CD14-positive monocyte (primary cell): ENCODE measurements at regions not wholly inside any gene's neighbourhood (a gene's known extent, or its start where the extent isn't known, plus 50 kb on each side); places are given as distances from the start of the nearest gene placed in this dataset.

ENCODE experiments used
- DNase-seq, 3 donors: peaks; one replicate each; pipeline ENCODE4 v3.0.0-alpha.2; 2011 to 2022
- H2AFZ ChIP-seq: 2 replicates; pipeline ENCODE4 v1.6.0; 2012; ENCODE audit warnings: mild to moderate bottlenecking, low read depth, low read length, inconsistent platforms; ENCODE audit not compliant: insufficient read depth, poor library complexity, severe bottlenecking
- H3K27ac ChIP-seq, 2 donors: 1 replicate in 1 of 2; 2 replicates in 1 of 2; pipeline ENCODE4 v1.5.1; 2012 to 2013; ENCODE audit warnings: low read length in 2 of 2, control low read depth in 1 of 2, inconsistent platforms in 1 of 2, low read depth in 1 of 2, mild to moderate bottlenecking in 1 of 2
- H3K27me3 ChIP-seq, 2 donors: one replicate each; pipeline versions ENCODE4 v1.6.0 to v1.6.1; 2011 to 2013; ENCODE audit warnings: low read length in 2 of 2; ENCODE audit not compliant: control insufficient read depth in 2 of 2, insufficient read depth in 2 of 2
- H3K36me3 ChIP-seq, 2 donors: replicated peaks in 1 of 2; 1 replicate in 1 of 2; 2 replicates in 1 of 2; pipeline versions ENCODE4 v1.5.1 to v1.6.1; 2012 to 2013; ENCODE audit warnings: low read length in 2 of 2, control low read depth in 1 of 2, inconsistent platforms in 1 of 2, mild to moderate bottlenecking in 1 of 2; ENCODE audit not compliant: insufficient read depth in 2 of 2, control insufficient read depth in 1 of 2
- H3K4me1 ChIP-seq, 2 donors: 1 replicate in 1 of 2; 2 replicates in 1 of 2; pipeline versions ENCODE4 v1.5.1 to v1.6.1; 2012 to 2013; ENCODE audit warnings: low read length in 2 of 2, control low read depth in 1 of 2, inconsistent platforms in 1 of 2, mild to moderate bottlenecking in 1 of 2, moderate library complexity in 1 of 2; ENCODE audit not compliant: insufficient read depth in 2 of 2, control insufficient read depth in 1 of 2
- H3K4me2 ChIP-seq: replicated peaks from 2 replicates; pipeline ENCODE3; 2012; ENCODE audit warnings: low read length, moderate library complexity, mild to moderate bottlenecking; ENCODE audit not compliant: poor library complexity, severe bottlenecking; ENCODE audit errors: extremely low read depth
- H3K4me3 ChIP-seq, 3 experiments: fragments of 200-600 bp in 1 of 3; sonication (generic) in 1 of 3; replicated peaks in 1 of 3; 1 replicate in 2 of 3; 2 replicates in 1 of 3; pipeline ENCODE4 v1.5.1; 2011 to 2013; ENCODE audit warnings: low read length in 3 of 3, mild to moderate bottlenecking in 3 of 3, control low read depth in 2 of 3, low read depth in 2 of 3, inconsistent platforms in 1 of 3, moderate library complexity in 1 of 3
- H3K79me2 ChIP-seq: 2 replicates; pipeline ENCODE4 v1.6.0; 2012; ENCODE audit warnings: mild to moderate bottlenecking, control low read depth, inconsistent platforms, low read length, moderate library complexity; ENCODE audit not compliant: insufficient read depth
- H3K9ac ChIP-seq: 2 replicates; pipeline ENCODE4 v1.6.0; 2017; ENCODE audit warnings: low read length, mild to moderate bottlenecking; ENCODE audit not compliant: insufficient read depth, poor library complexity, severe bottlenecking
- H3K9me3 ChIP-seq, 2 donors: replicated peaks in 1 of 2; 1 replicate in 1 of 2; 2 replicates in 1 of 2; pipeline versions ENCODE4 v1.5.1 to v1.6.1; 2012 to 2013; ENCODE audit warnings: low read length in 2 of 2, control low read depth in 1 of 2; ENCODE audit not compliant: control insufficient read depth in 1 of 2, insufficient read depth in 1 of 2
- H4K20me1 ChIP-seq: 2 replicates; pipeline ENCODE4 v1.6.0; 2012; ENCODE audit warnings: mild to moderate bottlenecking, low read length, control low read depth, moderate library complexity; ENCODE audit not compliant: insufficient read depth
- H3K27ac Mint-ChIP-seq, 7 donors: one replicate each; pipeline ENCODE4 v1.8.0; 2020; ENCODE audit warnings: mild to moderate bottlenecking in 7 of 7, mixed read lengths in 7 of 7, moderate library complexity in 6 of 7, inconsistent platforms in 2 of 7
- H3K27me3 Mint-ChIP-seq, 3 donors: one replicate each; pipeline ENCODE4 v1.8.0; 2021 to 2022; ENCODE audit warnings: low read depth in 3 of 3, mild to moderate bottlenecking in 3 of 3, mixed read lengths in 3 of 3, moderate library complexity in 3 of 3, inconsistent platforms in 1 of 3
- H3K36me3 Mint-ChIP-seq, 2 donors: one replicate each; pipeline ENCODE4 v1.8.0; 2020; ENCODE audit warnings: mixed read lengths in 2 of 2, inconsistent platforms in 1 of 2, mild to moderate bottlenecking in 1 of 2
- H3K4me1 Mint-ChIP-seq: one replicate; pipeline ENCODE4 v1.8.0; 2020; ENCODE audit warnings: mild to moderate bottlenecking, mixed read lengths
- H3K4me3 Mint-ChIP-seq, 2 donors: one replicate each; pipeline ENCODE4 v1.8.0; 2020; ENCODE audit warnings: mild to moderate bottlenecking in 2 of 2, mixed read lengths in 2 of 2, moderate library complexity in 1 of 2
- H3K9me3 Mint-ChIP-seq, 7 donors: one replicate each; pipeline ENCODE4 v1.8.0; 2020 to 2022; ENCODE audit warnings: mixed read lengths in 7 of 7, mild to moderate bottlenecking in 6 of 7, moderate library complexity in 6 of 7, inconsistent platforms in 2 of 7
- CTCF ChIP-seq: fragments of 200-600 bp; IDR thresholded peaks from one replicate; pipeline ENCODE4 v1.8.0; 2022; ENCODE audit warnings: antibody characterized with exemption, mild to moderate bottlenecking
- WGBS: methylation state at CpG from one replicate; pipeline ENCODE4 v1.1.5; 2013; ENCODE audit warnings: missing lambda C conversion rate; ENCODE audit not compliant: insufficient coverage; 5-methylcytosine and 5-hydroxymethylcytosine counted together
- intact Hi-C, 2 donors: fragments of 100-400 bp; cut with micrococcal nuclease; formaldehyde crosslinking; loops; one replicate each; pipeline versions ENCODE4 v1.15.0 to v1.15.1; 2023

GRCh38 chr12:89879766-89880165, 171.1 kb upstream of the ATP2B1 start:
- no peak for TF ChIP-seq CTCF
- Mint-ChIP-seq H3K9me3 (peaks cover 0 to 2% (median 0%) of the 10 kb centered on the region in 7 donors), H3K36me3 (no peaks in the 10 kb centered on the region), H3K27ac (peak overlapping the region in 4 of 7 donors; percentile 13 to 54 (median 37)), H3K4me1 (peaks cover 30% of the 10 kb centered on the region), H3K4me3 (no peak overlapping the region), H3K27me3 (no peaks in the 10 kb centered on the region)
- Histone ChIP-seq H3K4me2 (no peak overlapping the region), H3K27me3 (no peaks in the 10 kb centered on the region), H3K9ac (no peak overlapping the region), H4K20me1 (no peaks in the 10 kb centered on the region), H3K4me1 (peaks cover 16 to 34% of the 10 kb centered on the region in 2 donors), H3K4me3 (no peak overlapping the region), H3K36me3 (no peaks in the 10 kb centered on the region), H2AFZ (no peak overlapping the region), H3K9me3 (no peaks in the 10 kb centered on the region), H3K79me2 (no peaks in the 10 kb centered on the region), H3K27ac (no peak overlapping the region)
- intact Hi-C loops = no loop called here
- peak in 1 of 3 donors; percentile 36 for DNase-seq
- WGBS = no CpG with 5 or more reads among the region's 1 CpG

GRCh38 chr12:89878950-89879349, 170.3 kb upstream of the ATP2B1 start:
- DNase-seq = no peak
- peaks cover 0 to 2% (median 0%) of the 10 kb centered on the region in 7 donors for H3K9me3 Mint-ChIP-seq
- Histone ChIP-seq H3K4me3 (no peak overlapping the region), H3K27ac (no peak overlapping the region), H3K4me2 (no peak overlapping the region), H3K4me1 (peaks cover 16 to 38% of the 10 kb centered on the region in 2 donors), H3K9ac (no peak overlapping the region), H3K9me3 (no peaks in the 10 kb centered on the region), H3K79me2 (no peaks in the 10 kb centered on the region), H4K20me1 (no peaks in the 10 kb centered on the region), H3K27me3 (no peaks in the 10 kb centered on the region), H3K36me3 (no peaks in the 10 kb centered on the region), H2AFZ (no peak overlapping the region)
- H3K27me3 Mint-ChIP-seq = no peaks in the 10 kb centered on the region
- no peak for TF ChIP-seq CTCF
- H3K4me1 Mint-ChIP-seq = peaks cover 34% of the 10 kb centered on the region
- H3K27ac Mint-ChIP-seq = no peak overlapping the region
- intact Hi-C loops = no loop called here
- H3K4me3 Mint-ChIP-seq = no peak overlapping the region
- H3K36me3 Mint-ChIP-seq = no peaks in the 10 kb centered on the region
- WGBS = no CpG with 5 or more reads among the region's 2 CpGs
